ENCODE measurements at regions not wholly inside any gene's neighbourhood (a gene's known extent, or its start where the extent isn't known, plus 50 kb on each side); places are given as distances from the start of the nearest gene placed in this dataset.

GRCh38 chr10:83678850-83679249, 460.5 kb upstream of the GHITM start:
- no peak for DNase-seq

- DNase-seq = no peak
Measured at GRCh38 chr10:83680470-83680891, 458.8 kb upstream of the GHITM start.

GRCh38 chr10:83682414-83682813, 456.9 kb upstream of the GHITM start:
- no peak for DNase-seq

GRCh38 chr10:83685458-83685857, 453.9 kb upstream of the GHITM start:
- no peak for DNase-seq

GRCh38 chr10:83691791-83692596, 447.3 kb upstream of the GHITM start:
- peak; percentile 9 for DNase-seq

GRCh38 chr10:83698899-83699298, 440.4 kb upstream of the GHITM start:
- DNase-seq = no peak

- DNase-seq = no peak
Measured at GRCh38 chr10:83701799-83702198, 437.5 kb upstream of the GHITM start.

- DNase-seq = no peak
Measured at GRCh38 chr10:83702731-83703130, 436.6 kb upstream of the GHITM start.

- no peak for DNase-seq
Measured at GRCh38 chr10:83706120-83706519, 433.2 kb upstream of the GHITM start.

- DNase-seq = no peak
Measured at GRCh38 chr10:83706952-83707582, 432.2 kb upstream of the GHITM start.

- no peak for DNase-seq
Measured at GRCh38 chr10:83713423-83713822, 425.9 kb upstream of the GHITM start.

GRCh38 chr10:83723080-83723479, 416.2 kb upstream of the GHITM start:
- DNase-seq = no peak

GRCh38 chr10:83724471-83725241, 414.7 kb upstream of the GHITM start:
- DNase-seq = no peak

GRCh38 chr10:83725567-83725966, 413.7 kb upstream of the GHITM start:
- no peak for DNase-seq

GRCh38 chr10:83734278-83734677, 405.0 kb upstream of the GHITM start:
- DNase-seq = no peak

GRCh38 chr10:83736008-83736407, 403.3 kb upstream of the GHITM start:
- DNase-seq = no peak

- no peak for DNase-seq
Measured at GRCh38 chr10:83750604-83751003, 388.7 kb upstream of the GHITM start.

- DNase-seq = no peak
Measured at GRCh38 chr10:83753490-83753889, 385.8 kb upstream of the GHITM start.

GRCh38 chr10:83754857-83755256, 384.5 kb upstream of the GHITM start:
- no peak for DNase-seq

- no peak for DNase-seq
Measured at GRCh38 chr10:83760142-83760541, 379.2 kb upstream of the GHITM start.

GRCh38 chr10:83764666-83765065, 374.6 kb upstream of the GHITM start:
- peak; percentile 1 for DNase-seq

- no peak for DNase-seq
Measured at GRCh38 chr10:83765731-83766130, 373.6 kb upstream of the GHITM start.

GRCh38 chr10:83769281-83769820, 370.0 kb upstream of the GHITM start:
- no peak for DNase-seq
